Suppressor macrophage treated with lipopolysaccharide for 4 hours (primary cell): ENCODE measurements at regions not wholly inside any gene's neighbourhood (a gene's known extent, or its start where the extent isn't known, plus 50 kb on each side); places are given as distances from the start of the nearest gene placed in this dataset.

ENCODE experiments used
- DNase-seq: peaks from one replicate; pipeline ENCODE4 v3.0.0-alpha.2; 2020

DNA sequence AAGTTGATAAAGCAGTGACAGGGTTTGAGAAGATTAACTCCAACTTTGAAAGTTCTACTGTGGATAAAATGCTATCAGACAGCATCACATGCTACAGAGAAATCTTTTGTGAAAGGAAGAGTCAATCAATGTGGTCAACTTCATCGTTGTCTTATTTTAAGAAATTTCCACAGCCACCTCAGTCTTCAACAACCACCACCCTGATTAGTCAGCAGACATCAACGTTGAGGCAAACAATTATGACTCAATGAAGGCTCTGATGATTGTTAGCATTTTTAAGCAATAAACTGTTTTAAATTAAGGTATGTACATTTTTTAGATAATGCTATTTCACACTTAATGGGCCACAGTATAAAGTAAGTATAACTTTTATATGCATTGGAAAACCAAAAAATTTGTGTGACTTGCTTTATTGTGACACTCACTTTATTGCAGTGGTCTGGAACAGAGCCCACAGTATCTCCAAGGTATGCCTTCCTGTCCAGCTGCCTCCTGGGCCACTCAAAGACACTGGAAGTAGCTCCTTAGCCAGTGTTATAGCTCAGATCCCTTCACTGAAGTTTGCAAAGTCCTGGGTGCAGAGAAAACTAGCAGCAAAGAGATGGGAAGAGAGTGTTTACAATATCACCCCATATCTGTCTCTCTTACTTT is 293.1 kb downstream of the ARHGAP12 start:
- DNase-seq, result peak; percentile 60

DNA sequence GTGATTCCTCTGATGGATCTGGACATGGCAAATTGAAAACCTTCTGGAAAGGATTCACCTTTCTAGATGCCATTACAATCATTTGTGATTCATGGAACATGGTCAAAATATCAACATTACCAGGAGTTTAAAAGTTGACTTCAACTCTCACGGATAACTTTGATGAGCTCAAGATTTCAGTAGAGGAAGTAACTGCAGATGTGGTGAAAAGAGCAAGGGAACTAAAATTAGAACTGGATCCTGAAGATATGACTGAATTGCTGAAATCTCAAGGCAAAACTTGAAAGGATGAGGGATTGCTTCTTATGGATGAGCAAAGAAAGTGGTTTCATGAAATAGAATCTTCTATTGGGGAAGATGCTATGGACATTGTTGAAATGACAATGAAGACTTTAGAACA is 293.6 kb downstream of the ARHGAP12 start:
- peak; percentile 26 for DNase-seq

DNA sequence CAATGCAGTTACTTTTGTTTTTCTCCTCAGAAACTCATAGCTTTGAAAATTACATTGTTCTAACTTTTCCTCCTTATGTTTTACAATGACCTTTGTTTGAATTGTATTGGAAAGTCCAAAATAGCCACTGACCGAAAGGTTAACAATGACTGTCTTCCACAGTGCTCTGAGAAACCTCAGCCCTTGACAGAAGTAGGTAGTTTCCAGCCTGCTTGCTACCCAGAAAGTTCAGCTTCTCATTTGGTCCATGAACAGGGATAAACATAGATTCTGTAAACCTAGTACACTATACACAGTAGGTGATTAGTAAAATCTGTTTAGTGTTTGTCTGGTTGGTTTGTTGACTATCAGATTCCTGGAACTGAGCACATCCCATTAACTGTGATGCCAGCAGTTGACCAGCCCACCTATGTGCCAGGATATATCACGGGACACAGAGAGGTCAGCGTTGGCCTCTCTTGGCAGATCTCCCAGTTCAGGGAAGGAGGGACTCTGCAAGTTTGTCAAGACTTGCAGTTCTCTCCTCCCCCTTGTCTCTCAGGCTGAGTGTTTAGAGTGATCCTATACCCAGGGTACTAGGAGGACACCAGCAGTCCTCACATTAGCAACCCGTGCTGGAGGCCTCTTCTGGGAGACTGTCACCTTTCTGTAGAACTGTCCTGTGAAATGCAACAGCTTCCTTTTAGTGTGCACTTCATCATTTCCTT is 297.6 kb downstream of the ARHGAP12 start:
- peak; percentile 46 for DNase-seq

DNA sequence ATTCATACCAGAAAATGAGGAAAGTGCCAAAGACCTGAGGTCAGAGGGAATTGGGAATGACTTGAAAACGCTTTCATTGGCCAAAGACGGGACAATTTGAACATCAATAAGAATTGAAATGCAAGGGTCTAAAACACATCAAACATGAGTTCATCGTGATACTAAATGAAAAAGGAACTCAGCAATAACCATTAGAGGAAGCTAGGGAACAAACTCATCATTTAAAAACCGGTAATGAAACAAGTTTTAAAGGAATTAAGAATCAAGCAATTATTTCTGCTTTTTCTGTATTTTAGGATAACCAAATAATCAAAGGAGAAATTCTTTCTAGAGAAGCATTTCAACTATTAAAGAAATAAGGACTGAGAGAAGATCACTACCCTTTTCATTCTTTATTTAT is 303.1 kb downstream of the ARHGAP12 start:
- DNase-seq, result peak; percentile 61

DNA sequence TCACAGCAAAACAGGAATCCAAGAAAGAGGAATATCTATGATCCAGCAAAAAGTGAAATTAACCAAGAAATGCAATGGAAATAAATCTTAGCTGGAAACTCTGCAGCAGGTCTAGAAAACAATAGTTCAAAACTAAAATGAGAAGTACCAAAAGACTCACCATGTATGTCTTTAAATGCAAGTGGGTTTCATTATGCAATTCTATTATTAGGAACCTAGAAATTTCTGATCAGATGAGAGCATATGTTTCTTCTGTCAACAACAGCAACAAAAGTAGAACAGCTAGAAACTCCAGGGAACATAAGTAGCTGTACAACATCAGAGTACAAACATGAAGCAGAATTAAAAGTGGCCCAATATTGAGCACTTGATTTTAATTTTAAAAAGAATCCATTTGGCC is 304.0 kb downstream of the ARHGAP12 start:
- peak; percentile 28 for DNase-seq

DNA sequence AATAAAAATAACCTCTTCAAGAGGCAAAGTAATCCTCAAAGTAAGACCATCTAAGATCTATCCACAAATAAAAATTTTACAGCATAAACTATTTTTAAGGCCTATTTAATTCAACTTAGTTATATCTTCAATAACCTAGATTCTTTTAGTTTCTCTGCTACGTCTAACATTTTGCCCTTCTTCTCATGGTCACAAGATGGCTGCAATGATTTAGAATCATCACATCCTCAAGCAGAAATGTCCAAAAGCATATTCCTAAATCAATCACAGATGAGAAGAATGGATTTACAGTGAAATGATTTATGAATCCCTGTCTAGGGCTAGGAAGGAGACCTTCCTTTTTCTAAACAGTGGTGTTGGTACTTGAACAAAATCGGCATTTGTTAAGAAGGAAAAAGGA is 304.7 kb downstream of the ARHGAP12 start:
- no peak for DNase-seq

DNA sequence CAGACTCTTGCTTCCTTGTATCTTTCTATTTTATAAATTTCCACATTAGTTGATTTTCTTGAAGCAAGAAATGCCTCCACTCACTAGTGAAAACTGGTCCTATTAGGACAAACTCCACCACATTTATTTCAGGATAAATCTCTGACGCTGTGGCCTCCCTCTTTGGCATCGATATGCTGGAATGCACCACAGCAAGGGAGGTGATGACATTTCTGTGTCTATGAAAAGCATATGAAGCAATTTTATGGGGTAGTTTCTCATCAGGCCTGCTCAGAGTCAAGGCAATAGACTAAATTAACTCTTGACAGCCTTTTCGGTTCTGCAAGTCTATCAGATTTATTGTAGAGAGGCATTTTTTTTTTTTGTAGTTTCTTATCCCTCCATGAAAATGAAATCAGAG is 304.4 kb downstream of the ZEB1 start:
- no peak for DNase-seq

DNA sequence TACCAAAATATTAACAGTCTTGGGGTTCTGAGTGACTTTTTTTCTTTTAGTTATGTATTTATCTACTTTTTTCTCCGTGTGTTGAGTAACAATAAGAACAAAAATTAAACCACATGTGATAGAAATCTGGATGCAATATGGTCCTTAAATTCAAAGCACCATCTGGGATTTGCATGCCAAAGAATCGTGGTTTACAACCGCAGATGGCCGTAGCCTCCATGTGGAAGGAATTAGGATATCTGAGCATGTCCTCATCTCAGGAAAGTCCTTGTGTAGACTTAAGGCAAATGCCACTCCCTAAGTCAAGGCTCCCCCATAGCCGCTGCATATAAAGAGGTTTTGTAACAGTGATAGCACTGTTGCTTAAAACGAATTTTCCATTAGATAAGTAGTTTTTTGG is 304.0 kb downstream of the ZEB1 start:
- no peak for DNase-seq

DNA sequence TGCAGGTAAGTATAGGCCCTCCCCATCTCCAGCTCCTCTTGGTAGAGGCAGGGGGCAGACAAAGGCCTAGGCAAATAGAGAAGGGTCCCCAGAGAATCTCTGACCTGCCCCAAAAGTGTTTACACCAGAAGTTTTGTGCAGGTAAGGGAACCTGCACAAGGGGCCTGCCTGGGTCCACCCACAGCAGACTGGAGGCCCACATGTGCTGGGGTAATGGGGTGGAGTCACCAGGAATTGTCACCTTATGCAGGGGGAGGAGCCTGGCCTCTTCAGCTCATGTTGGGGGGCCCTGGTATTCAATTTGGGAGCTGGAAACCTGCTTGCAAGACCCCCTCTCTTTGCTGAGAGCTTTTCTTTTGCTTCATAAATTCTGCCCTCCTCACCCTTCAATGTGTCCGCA is 302.7 kb downstream of the ZEB1 start:
- no peak for DNase-seq

DNA sequence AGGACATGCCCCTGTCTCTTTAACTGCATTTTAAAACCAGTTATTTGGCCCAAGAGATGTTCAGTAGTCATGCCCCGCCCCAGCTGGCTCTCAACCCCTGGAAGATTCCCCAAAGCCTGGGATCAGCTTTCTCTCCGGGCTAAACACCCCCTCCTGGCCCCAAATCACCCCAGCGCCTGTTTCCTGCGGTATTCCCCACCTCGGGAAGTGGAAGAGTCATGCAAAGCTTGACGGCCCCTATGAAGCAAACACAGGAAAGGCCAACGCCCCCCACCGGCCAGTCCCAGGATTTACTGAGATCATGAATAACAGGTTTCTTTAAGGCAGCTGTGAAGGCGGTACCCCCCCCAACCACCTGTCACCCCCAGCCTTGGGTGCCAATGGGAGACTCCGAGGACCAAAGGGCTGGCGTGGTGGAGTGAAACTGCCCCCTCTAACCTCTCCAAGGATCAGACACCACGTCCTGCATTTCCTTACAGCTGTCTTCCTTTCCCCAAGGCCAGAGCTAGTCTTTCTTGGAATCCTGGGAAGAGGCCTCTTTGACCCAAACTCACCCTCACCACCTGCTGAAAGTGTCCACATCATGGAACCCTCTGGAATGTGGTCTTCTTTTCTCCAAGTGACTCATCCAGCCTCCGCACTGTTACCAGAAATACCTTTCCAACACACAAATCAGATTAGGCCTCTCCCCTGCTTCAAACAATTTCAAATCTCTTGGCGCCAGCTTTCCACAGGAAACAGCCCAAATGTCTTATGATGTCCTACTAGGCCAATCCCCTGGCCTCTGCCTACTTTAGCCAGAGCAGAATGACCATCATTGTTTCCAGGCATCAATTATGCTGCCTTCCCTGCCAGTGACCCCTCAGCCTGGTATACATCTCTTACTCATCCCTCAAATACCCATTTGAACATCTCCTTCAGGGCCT is 301.5 kb downstream of the ZEB1 start:
- DNase-seq, result no peak

DNA sequence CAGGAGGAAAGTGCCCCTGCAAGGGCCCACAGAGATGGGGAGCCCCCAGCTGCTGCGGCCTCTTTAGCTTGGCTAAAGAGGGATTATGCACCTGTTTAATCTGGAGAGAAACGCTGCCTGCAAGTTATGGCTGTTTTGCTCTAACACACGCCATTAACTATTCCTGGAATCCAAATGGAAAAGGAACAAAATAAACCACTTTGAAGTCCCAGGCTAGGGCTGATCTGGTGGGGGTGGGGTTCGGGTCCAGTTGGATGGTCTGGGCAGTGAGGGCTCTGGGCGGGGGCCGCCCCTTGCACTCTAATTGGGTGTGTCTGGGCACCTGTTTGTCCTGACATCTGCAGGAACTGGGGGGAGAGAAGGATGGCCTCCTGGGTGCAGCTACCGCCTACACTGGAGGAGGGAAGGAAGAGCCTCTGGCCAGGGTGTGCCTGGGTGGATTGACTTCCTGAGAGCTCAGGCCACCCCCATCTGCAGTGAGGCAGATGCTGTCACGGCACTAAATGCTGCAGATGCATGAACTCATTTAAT is 300.6 kb downstream of the ZEB1 start:
- no peak for DNase-seq

DNA sequence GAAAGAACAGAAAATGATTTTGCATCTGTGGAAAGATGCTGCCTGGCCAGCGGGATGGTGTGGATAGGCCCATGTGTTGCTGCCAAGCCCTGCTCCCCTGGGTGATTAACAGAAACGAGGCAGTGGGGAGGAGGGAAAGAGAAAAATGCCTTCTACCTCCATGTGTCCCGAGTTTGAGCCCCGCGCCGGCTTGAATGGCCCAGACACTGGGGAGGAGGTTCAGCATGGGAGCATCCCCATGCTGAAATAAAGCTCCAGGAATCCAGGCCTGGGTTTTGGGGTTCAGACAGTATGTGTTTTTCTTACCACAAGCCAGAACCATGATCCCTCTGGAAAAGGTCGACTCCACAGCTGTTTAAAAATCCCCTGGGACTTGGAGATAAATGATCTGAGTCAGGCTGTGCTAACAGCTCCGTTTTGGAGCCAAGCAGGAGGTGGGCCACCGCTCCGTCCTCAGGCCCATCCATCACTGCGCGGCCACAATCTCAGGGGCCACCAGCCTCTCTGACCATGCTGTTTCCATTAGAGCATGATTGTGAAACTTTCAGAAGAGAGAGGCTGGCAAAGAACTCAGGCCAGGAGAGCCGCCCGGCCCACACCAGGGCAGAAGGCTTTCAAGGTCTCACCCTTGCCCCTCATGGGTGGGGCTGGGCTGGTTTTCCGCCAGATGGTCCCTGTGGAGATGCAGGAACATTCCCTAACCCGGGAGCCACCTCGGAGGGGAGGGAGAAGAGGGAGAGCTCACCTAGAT is 299.7 kb downstream of the ZEB1 start:
- DNase-seq, result no peak

DNA sequence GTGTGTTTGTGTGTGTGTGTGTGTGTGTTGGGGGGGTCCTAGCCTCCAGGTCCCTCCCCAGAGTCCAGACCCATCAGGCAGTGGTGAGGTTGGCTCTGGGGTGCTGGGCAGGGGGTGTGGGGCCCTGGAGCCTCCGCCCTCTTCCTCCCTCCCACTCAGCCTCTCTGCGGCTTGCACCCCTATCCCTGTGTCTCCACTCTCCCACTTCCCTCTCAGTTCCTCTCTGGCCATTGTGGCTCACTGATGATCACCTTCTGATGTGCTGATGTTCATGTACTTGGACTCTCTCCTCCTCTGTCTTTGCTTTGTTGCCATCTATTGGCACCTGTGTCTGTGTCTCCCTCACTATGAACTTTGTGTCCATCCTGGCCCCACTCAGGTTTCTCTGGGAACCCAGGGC is 298.7 kb downstream of the ZEB1 start:
- no peak for DNase-seq

DNA sequence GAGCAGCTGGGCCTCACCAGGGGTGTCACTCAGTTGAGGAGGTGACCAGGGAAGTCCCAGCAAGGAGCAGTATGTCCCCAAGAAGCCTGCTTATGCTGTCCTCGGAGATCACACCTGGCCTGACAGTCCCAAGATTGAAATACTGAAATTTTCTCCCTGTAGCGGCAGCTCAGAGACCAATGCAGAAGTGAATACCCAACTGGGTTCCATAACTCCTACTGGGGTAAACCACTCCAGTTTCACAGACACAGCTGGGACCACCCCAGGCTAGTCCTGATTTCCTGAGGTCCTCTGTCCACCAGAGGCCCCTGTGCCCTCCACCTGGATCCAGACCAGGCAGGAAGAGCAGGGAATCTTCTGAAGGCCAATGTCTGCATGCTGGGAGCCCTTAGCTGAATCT is 298.1 kb downstream of the ZEB1 start:
- DNase-seq, result no peak

DNA sequence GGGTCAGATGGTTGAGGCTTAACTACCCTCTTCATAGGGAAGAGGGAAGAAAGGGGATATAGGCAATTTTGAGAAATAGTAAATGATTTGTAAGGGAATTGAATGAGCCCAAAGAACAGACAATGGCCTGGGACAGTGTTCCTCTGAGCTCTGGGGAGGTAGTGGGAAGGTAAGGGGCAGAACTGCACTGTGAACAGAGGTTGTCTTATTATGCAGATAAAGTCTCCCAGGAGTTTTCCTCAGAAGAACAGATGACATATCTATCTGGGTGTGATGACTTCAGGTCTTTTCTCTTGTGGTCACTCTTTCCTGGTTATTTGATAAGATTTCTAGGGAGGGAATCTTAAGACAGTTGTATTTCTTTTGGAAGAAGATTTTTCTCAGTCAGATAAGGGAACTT is 296.1 kb downstream of the ZEB1 start:
- no peak for DNase-seq

DNA sequence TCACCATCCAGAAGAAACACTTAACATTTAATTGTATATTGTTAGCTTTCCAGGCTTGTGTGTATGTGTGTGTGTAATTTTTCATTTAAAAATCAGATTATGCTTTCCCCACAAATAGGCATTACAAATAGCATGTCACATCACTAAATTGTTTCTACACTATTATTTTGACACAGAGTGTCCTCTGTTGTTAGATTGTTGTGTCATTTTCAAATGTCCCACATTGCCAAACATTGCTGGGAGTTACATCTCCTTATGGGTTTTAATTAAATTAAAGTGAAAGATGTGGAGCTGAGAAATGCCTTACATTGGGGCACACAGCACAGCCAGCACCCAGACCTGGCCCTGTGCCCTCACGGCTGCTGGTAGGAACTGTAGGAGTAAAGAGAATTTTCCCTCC is 295.6 kb downstream of the ZEB1 start:
- no peak for DNase-seq

DNA sequence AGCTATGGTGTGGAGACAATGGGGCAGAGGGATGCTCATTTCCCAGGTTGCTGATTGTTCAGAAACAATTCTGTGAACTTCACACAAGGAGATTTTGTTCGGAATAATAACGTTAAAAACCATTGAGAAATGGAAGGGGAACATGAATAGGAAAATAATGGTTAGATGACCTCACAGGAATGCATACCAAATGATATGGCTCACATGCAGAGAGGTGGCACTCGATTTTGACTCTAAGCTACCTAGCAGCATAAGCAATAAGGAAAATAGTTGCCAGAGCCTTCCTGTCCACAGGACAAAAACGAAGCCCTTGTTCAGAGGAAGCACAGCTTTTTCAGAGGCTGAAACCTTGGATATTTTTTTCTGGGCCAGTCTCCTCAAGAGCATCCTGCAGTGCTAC is 293.1 kb downstream of the ZEB1 start:
- DNase-seq, result no peak

DNA sequence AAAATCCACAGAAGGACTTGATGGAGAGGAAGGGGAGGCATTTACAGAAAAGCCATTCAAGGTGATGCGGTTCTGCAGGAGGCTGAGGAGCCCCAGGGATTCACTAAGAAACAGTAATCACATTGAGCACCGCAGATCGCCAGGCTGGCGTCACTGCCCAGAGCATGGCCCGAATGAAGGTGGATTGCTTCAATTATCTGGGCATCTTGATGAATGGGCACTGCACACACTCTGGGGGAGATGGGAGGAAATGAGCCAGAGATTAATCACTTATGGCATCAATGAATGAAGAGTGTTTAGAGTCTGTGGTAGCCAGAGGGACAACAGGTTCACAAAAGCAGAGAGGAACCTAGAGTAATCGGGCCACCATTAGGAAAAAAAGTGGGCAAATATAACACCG is 292.1 kb downstream of the ZEB1 start:
- no peak for DNase-seq

DNA sequence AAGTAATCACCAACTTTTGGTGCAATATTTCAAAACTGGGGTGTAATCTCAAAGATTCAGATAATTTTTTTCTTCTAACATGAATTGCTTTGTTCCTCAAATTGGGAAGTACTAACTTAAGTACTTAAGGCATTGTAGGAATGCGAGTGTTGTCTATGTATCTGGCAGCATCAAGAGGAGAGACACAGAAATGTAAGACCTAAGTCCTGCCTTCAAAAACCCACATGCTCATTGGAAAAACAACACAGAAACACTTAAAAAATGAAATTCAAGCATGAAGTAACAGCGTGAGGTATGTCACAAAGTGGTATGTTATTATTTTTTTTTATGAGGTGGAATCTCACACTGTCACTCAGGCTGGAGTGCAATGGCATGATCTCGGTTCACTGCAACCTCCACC is 288.5 kb downstream of the ZEB1 start:
- DNase-seq, result no peak

DNA sequence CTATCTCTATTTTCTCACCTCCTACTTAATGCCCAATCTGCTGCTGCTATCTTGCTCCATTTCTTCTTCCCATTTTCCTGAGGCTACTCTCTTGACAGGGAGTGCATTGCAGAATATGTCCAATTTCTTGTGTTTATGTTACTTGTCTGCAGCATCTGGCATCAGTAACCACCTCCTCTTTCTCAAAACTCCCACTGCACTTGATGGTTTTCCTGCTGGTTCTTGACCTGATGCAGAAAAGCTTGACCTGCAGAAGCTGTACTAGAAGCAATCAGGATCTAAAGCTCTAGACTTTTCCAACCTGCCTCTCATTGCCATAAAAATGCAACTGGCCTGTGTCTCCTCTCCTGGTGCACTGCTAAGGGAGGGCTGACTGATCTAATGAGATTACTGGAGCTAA is 287.8 kb downstream of the ZEB1 start:
- no peak for DNase-seq

DNA sequence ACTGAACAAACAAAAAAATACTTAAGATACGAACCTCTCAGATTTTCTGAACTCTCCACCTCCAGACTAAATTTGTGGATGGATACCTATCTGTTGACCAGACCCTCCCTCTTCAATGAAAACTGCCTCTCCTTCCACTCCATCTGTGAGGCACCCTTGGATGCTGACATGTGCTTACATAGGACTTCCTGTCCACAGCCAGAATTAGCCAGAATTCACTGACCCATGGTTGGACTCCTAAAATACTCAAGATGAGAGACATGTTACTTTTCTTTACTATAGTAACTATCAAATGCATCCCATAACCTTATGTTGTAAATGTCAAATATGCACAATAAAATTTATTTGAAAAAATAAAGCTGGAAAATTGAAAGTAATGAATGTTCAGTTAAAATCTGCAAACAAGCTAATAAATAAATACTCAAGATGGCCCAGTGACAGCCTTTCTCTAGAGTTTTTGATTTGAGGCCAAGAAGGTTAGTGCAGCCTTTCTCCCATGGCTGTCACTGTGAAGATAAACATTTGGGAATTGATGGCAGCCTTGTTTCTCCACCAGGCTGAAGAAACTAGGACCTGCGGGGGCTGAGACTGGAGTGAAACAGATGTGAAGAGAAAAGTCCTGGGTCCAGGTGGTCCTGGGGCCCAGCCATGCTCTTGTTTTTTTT is 287.0 kb downstream of the ZEB1 start:
- DNase-seq, result no peak

DNA sequence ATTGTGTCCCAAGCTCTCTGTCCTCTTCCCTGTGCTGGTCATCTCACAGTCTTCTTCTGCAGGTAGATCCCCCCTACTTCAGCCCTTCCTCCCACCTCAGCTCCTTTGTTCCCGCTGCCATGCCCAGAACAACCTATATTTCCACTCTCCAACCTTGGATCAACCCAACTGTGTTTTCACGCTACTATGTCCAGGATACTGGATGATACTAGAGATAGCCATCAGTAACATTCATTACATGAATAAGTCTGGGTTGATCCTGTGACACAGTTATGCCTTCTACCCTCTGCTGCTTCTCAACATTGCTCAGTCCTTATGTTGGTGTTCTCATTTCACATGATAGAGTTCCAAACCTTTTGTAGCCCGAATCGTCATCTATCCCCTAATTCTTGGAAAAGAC is 286.4 kb downstream of the ZEB1 start:
- no peak for DNase-seq
